Skeletal muscle tissue (tissue), 3 donors: ENCODE measurements at regions not wholly inside any gene's neighbourhood (a gene's known extent, or its start where the extent isn't known, plus 50 kb on each side); places are given as distances from the start of the nearest gene placed in this dataset.

Experiments
- H3K27ac ChIP-seq: one replicate; pipeline ENCODE4 v1.7.0; 2013; ENCODE audit warnings: mild to moderate bottlenecking, low read depth, low read length, inconsistent platforms
- H3K27me3 ChIP-seq, 3 donors: one replicate each; pipeline ENCODE4 v1.7.0; 2013; ENCODE audit warnings: low read length in 3 of 3; ENCODE audit not compliant: control insufficient read depth in 3 of 3, insufficient read depth in 3 of 3
- H3K36me3 ChIP-seq, 3 donors: one replicate each; pipeline ENCODE4 v1.7.0; 2013; ENCODE audit warnings: low read length in 3 of 3; ENCODE audit not compliant: control insufficient read depth in 3 of 3, insufficient read depth in 3 of 3
- H3K4me1 ChIP-seq, 3 donors: one replicate each; pipeline ENCODE4 v1.7.0; 2013; ENCODE audit warnings: low read length in 3 of 3, mild to moderate bottlenecking in 3 of 3; ENCODE audit not compliant: control insufficient read depth in 3 of 3, insufficient read depth in 3 of 3
- H3K4me3 ChIP-seq, 3 donors: one replicate each; pipeline ENCODE4 v1.7.0; 2013; ENCODE audit warnings: low read length in 3 of 3
- H3K9ac ChIP-seq, 3 donors: one replicate each; pipeline ENCODE4 v1.7.0; 2013; ENCODE audit warnings: low read length in 3 of 3, mild to moderate bottlenecking in 3 of 3, moderate library complexity in 2 of 3, low read depth in 1 of 3
- H3K9me3 ChIP-seq, 3 donors: one replicate each; pipeline ENCODE4 v1.7.0; 2013; ENCODE audit warnings: low read length in 3 of 3; ENCODE audit not compliant: control insufficient read depth in 3 of 3
- donor health status: Osteomylitis.

DNA sequence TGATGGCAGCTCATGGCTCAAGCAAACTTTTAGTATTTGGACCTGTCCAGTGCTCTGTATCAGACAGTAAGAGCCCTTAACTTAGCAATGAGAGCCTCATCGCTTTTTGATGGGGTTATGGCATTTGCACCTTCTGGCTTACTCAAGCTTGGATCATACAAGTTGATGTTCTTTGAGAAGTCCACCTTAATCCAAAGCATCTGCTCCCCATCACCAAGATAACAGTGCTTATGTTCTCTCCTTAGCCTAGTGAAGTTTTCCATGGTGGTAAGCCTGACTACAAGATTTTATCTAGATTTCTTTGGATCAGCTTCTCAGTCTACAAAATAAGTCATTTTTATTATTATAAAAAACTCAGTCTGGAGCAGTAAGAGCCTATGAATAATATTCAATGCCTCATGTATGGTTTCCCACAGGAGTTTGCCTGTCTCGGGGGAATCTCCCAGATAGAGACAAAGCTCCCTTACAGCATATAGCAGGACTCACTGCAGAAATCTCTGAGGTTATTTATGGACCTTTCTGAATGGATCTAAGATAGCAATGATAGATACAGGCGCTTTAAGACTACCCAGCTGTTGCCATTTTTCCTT lies 472.2 kb upstream of the LINC00305 start:
- Histone ChIP-seq H3K36me3 (no peaks in the 10 kb centered on the region), H3K4me1 (no peaks in the 10 kb centered on the region), H3K27ac (no peak overlapping the region), H3K27me3 (no peaks in the 10 kb centered on the region), H3K9ac (no peak overlapping the region), H3K4me3 (no peak overlapping the region), H3K9me3 (no peaks in the 10 kb centered on the region)

DNA sequence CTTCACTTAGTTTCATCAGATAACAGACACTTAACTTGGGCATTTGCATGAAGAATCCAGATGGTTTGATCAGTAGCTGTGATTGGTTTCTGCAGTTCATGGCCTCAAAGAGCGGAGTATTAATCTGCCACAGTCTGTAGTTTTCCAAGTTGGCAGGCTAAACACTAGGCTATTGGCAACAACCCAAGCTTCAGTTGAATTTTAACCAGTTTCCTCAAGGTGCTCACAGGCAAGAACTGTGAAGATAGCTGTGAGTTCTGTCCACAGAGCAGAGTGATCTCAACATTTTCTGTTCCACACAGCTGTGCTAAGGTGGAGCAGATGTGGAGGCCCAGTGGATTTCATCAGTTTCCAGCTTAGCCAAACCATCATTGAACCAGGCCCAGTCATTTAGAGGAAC lies 469.5 kb upstream of the LINC00305 start:
- Histone ChIP-seq H3K9me3 (no peaks in the 10 kb centered on the region), H3K36me3 (no peaks in the 10 kb centered on the region), H3K4me3 (no peak overlapping the region), H3K9ac (no peak overlapping the region), H3K27me3 (no peaks in the 10 kb centered on the region), H3K4me1 (no peaks in the 10 kb centered on the region), H3K27ac (no peak overlapping the region)

DNA sequence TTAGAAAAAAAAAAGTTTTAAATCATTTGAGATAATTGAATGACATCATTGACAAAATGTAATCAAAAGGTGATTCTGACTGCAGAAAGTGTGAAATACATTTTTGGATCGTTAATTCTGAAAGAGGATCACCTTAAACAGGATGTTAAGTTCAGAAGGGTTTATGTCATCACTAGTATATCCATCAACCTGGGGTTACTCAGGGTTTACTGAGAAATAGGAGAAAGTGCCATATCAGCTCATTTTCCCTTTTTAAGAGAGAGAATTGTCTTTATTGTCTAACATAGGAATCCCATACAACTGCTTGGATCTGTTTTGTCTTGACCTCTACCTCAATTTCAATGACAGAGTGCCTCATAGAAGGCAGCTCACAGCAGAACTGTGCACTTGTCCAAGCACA lies 466.1 kb upstream of the LINC00305 start:
- no peaks in the 10 kb centered on the region for H3K36me3 ChIP-seq
- H3K4me1 ChIP-seq = no peaks in the 10 kb centered on the region
- no peak overlapping the region for H3K4me3 ChIP-seq
- H3K9me3 ChIP-seq = no peaks in the 10 kb centered on the region
- no peak overlapping the region for H3K9ac ChIP-seq
- H3K27me3 ChIP-seq = no peaks in the 10 kb centered on the region
- no peak overlapping the region for H3K27ac ChIP-seq

DNA sequence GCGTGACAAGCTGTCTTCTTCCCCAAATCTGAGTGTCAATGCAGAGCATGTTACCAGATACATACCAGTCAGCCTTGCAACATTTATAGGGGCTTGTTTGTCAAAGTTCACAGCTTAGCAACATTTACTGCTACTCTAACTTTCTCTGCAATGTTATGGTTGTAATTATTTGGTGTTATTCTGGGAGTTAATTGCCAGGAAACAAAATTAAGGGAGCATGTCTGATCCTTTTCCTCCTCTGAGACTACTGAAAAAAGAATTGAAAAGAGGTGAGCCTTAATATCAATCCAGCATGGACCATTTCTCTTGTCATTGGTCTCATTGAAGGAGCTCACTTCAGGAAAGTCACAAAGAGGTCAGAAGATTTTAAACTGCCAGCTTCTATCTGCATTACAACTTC lies 465.6 kb upstream of the LINC00305 start:
- Histone ChIP-seq H3K4me1 (no peaks in the 10 kb centered on the region), H3K9me3 (no peaks in the 10 kb centered on the region), H3K27me3 (no peaks in the 10 kb centered on the region), H3K27ac (no peak overlapping the region), H3K9ac (no peak overlapping the region), H3K4me3 (no peak overlapping the region), H3K36me3 (no peaks in the 10 kb centered on the region)

DNA sequence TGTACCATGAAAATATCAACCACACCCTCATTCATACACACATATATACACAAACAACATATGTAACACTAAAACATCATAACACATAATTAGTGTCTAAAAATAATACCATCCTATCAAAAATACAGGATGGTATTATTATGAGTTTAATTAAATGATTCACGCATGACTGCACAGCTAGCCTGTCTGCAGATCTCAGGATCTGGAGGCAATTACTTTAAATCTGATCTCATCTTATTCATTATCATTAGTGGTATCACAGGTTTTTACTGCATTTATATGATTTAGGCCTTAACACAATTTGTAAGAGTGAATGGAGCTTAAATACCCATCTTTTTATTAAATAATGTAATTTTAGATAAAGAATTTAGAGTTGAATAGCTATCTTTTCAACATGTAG lies 443.4 kb upstream of the LINC00305 start:
- H3K4me3 ChIP-seq = no peak overlapping the region
- H3K9ac ChIP-seq = no peak overlapping the region
- H3K27me3 ChIP-seq = no peaks in the 10 kb centered on the region
- H3K4me1 ChIP-seq = no peaks in the 10 kb centered on the region
- no peaks in the 10 kb centered on the region for H3K36me3 ChIP-seq
- no peak overlapping the region for H3K27ac ChIP-seq
- no peaks in the 10 kb centered on the region for H3K9me3 ChIP-seq

DNA sequence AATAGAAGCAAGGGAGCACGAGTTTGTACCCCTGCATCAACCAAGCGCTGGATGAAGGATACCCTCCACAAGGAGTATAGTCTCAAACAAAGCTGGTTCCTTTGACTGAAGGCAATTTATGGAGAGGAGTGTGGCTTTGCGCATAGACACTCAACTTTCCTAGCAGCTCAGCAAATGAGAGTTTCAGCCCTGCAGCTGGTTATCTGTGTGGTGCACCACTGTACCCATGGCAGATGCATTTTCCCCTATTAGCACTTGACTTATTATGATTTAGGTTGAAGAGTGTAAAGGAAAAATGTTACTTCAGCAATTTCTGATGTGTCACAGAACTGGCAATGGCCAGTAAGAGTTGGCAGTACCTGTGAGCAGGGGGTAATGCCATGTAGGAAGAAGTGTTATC lies 440.1 kb upstream of the LINC00305 start:
- H3K27ac ChIP-seq = no peak overlapping the region
- no peak overlapping the region for H3K9ac ChIP-seq
- H3K4me3 ChIP-seq = no peak overlapping the region
- H3K9me3 ChIP-seq = no peaks in the 10 kb centered on the region
- no peaks in the 10 kb centered on the region for H3K36me3 ChIP-seq
- H3K4me1 ChIP-seq = no peaks in the 10 kb centered on the region
- H3K27me3 ChIP-seq = no peaks in the 10 kb centered on the region

DNA sequence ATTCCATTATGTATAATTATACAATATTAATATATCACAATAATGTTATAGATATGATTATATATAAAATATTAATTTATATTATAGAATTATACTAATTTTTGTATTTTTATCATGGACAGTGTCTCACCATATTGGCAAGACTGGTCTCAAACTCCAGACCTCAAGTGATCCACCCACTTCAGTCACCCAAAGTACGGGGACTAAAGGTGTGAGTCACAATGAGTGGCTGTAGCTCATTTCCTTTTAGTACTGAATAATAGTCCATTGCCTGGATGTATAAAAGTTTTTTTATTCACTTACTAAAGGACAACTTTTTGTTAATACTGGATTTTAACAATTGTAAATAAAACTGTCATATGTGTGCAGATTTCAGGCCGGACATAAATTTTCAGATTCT lies 417.6 kb upstream of the LINC00305 start:
- Histone ChIP-seq H3K4me1 (no peaks in the 10 kb centered on the region), H3K27ac (no peak overlapping the region)

DNA sequence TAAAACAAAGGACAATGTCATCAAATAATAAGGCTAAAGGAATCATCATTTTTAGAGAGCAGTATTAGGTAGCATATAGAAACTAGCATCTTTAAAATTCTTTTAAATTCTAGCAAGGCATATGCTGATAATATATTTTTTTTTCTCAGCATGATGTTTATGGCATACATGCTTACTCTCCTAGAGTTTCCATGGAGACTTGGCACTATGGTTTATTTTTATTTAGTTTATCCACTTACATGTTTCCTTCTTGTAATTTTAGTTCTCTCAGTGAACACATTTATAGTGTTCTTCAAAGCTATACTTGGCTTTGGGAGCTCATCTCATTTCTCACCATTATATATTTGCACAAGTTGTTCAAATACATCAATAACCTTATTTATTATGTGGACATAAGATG lies 413.8 kb upstream of the LINC00305 start:
- H3K36me3 ChIP-seq = no peaks in the 10 kb centered on the region
- H3K27me3 ChIP-seq = no peaks in the 10 kb centered on the region
- H3K9me3 ChIP-seq = no peaks in the 10 kb centered on the region
- H3K4me3 ChIP-seq = no peak overlapping the region
- H3K4me1 ChIP-seq = no peaks in the 10 kb centered on the region
- H3K27ac ChIP-seq = no peak overlapping the region
- no peak overlapping the region for H3K9ac ChIP-seq

More for the DNA sequence above, 417.6 kb upstream of the LINC00305 start:
- Histone ChIP-seq H3K4me3 (no peak overlapping the region), H3K27me3 (no peaks in the 10 kb centered on the region), H3K36me3 (no peaks in the 10 kb centered on the region), H3K9ac (no peak overlapping the region), H3K9me3 (no peaks in the 10 kb centered on the region)

DNA sequence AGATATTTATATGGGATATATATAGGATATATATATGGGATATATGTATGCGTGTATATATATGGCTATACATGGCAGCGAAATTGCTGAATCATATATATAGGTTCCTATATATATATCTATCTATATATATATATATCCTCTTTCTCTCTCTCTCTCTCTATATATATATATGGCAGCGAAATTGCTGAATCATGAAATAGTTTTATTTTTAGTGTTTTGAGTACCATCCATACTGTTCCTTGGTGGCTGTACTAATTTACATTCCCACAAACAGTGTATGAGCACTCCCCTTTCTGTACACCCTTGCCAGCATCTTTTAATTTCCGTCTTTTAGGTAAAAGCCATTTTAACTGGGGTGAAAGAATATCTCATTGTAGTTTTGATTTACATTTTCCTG lies 397.6 kb upstream of the LINC00305 start:
- no peaks in the 10 kb centered on the region for H3K27me3 ChIP-seq
- H3K4me1 ChIP-seq = no peaks in the 10 kb centered on the region
- no peak overlapping the region for H3K27ac ChIP-seq
- H3K9me3 ChIP-seq = no peaks in the 10 kb centered on the region
- H3K4me3 ChIP-seq = no peak overlapping the region
- H3K9ac ChIP-seq = no peak overlapping the region
- H3K36me3 ChIP-seq = no peaks in the 10 kb centered on the region

DNA sequence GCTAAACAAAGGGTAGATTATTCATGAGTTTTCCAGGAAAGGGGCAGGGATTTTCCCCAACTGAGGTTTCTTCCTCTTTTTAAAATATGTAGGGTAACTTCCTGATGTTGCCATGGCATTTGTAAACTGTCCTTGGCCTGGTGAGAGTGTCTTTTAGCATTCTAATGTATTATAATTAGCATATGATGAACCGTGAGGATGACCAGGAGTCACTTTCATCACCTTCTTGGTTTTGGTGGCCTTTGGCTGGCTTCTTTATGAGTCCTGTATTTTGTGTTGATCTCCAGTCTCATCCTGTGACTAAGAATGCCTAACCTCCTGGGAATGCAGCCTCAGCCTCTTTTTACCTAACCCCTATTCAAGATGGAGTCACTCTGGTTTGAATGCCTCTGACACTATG lies 391.0 kb upstream of the LINC00305 start:
- Histone ChIP-seq H3K9ac (no peak overlapping the region), H3K27ac (no peak overlapping the region), H3K9me3 (no peaks in the 10 kb centered on the region), H3K4me3 (no peak overlapping the region), H3K27me3 (no peaks in the 10 kb centered on the region), H3K36me3 (no peaks in the 10 kb centered on the region), H3K4me1 (no peaks in the 10 kb centered on the region)

DNA sequence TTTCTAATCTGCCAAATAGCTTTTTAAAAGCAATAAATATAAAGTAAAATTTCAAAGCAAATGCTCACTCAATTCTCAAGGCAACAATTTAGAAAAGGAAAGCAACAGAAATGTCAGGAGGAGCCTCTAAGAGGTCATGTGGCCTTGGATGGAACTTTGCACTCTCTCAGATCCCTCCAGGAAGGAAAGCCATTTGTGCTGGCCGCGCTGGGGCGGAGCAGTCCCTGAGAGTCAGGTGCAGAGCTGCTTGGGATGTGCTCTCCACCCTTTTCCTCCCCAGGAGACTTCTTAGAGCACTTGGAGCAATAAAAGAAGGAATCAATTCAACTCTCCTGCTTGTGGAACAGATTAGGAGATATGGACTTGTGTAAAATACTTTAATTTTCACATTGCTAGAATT lies 379.8 kb upstream of the LINC00305 start:
- Histone ChIP-seq H3K36me3 (no peaks in the 10 kb centered on the region), H3K4me3 (no peak overlapping the region)

More for the DNA sequence above, 379.8 kb upstream of the LINC00305 start:
- no peaks in the 10 kb centered on the region for H3K27me3 ChIP-seq
- no peaks in the 10 kb centered on the region for H3K4me1 ChIP-seq
- H3K9ac ChIP-seq = no peak overlapping the region
- no peaks in the 10 kb centered on the region for H3K9me3 ChIP-seq
- H3K27ac ChIP-seq = no peak overlapping the region
